Ovary (tissue), 3 donors: ENCODE measurements at regions not wholly inside any gene's neighbourhood (a gene's known extent, or its start where the extent isn't known, plus 50 kb on each side); places are given as distances from the start of the nearest gene placed in this dataset.

ENCODE experiments used
- POLR2A ChIP-seq: fragments of 450-650 bp; IDR thresholded peaks from one replicate; pipeline ENCODE4 v1.6.1; 2017; ENCODE audit warnings: antibody characterized with exemption, mild to moderate bottlenecking, moderate library complexity
- TF ChIP-seq, protein P1 (sequence below), 3 donors: fragments of 450-650 bp in 2 of 3; fragments of 200-600 bp in 1 of 3; IDR thresholded peaks; one replicate each; pipeline versions ENCODE4 v1.5.1 to v1.8.0; 2016 to 2022; ENCODE audit warnings: antibody characterized with exemption in 3 of 3, mild to moderate bottlenecking in 1 of 3
- donor health status: DM: no; HTN: no; CAD: no.

DNA sequence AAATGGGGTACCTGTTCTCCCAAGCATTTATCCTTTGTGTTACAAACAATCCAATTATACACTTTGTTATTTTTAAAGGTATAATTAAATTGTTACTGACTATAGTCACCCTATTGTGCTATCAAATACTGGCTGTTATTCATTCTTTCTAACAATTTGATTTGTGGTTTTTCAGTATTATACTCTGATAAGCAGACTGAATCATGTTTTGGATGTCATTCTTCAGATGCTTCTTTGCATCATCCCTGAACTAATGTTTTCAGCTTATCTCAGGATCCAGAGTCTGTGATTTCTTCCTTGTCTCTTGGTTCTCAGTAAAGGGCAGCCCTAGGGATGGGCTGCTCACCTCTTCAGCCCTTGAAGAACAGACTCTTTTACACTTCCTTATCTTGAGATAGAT is 177.8 kb upstream of the SGCD start:
- TF ChIP-seq, protein P1, sequence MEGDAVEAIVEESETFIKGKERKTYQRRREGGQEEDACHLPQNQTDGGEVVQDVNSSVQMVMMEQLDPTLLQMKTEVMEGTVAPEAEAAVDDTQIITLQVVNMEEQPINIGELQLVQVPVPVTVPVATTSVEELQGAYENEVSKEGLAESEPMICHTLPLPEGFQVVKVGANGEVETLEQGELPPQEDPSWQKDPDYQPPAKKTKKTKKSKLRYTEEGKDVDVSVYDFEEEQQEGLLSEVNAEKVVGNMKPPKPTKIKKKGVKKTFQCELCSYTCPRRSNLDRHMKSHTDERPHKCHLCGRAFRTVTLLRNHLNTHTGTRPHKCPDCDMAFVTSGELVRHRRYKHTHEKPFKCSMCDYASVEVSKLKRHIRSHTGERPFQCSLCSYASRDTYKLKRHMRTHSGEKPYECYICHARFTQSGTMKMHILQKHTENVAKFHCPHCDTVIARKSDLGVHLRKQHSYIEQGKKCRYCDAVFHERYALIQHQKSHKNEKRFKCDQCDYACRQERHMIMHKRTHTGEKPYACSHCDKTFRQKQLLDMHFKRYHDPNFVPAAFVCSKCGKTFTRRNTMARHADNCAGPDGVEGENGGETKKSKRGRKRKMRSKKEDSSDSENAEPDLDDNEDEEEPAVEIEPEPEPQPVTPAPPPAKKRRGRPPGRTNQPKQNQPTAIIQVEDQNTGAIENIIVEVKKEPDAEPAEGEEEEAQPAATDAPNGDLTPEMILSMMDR (IDR thresholded peaks at IDR 0.05): no peak
- TF ChIP-seq POLR2A: no peak
